Ramos (cell line): ENCODE measurements at regions not wholly inside any gene's neighbourhood (a gene's known extent, or its start where the extent isn't known, plus 50 kb on each side); places are given as distances from the start of the nearest gene placed in this dataset.

Experiments
- in situ Hi-C: fragments of 300-500 bp; cut with MboI; formaldehyde crosslinking; loops from one replicate; pipeline ENCODE4 v1.14.3; 2022; ENCODE audit warnings: low sequenced_read_pairs; ENCODE audit not compliant: unreplicated experiment

GRCh38 chr12:105933671-105934665, 204.8 kb downstream of the NUAK1 start:
- in situ Hi-C loops: no loop called here

- in situ Hi-C loops: no loop called here
Observed at GRCh38 chr12:105935106-105935505, 203.6 kb downstream of the NUAK1 start.

- in situ Hi-C loops: no loop called here
Observed at GRCh38 chr12:105935981-105936380, 202.8 kb downstream of the NUAK1 start.

GRCh38 chr12:105936496-105936895, 202.3 kb downstream of the NUAK1 start:
- in situ Hi-C loops: no loop called here

- in situ Hi-C loops: no loop called here
Observed at GRCh38 chr12:105937009-105937408, 201.7 kb downstream of the NUAK1 start.

GRCh38 chr12:105939181-105939721, 199.5 kb downstream of the NUAK1 start:
- in situ Hi-C loops: no loop called here

- in situ Hi-C loops: no loop called here
Observed at GRCh38 chr12:105942281-105942680, 196.5 kb downstream of the NUAK1 start.

GRCh38 chr12:105943525-105943924, 195.2 kb downstream of the NUAK1 start:
- in situ Hi-C loops: no loop called here

GRCh38 chr12:105944628-105945027, 194.1 kb downstream of the NUAK1 start:
- in situ Hi-C loops: no loop called here

- in situ Hi-C loops: no loop called here
Observed at GRCh38 chr12:105945880-105946279, 192.9 kb downstream of the NUAK1 start.

GRCh38 chr12:105946493-105946901, 192.3 kb downstream of the NUAK1 start:
- in situ Hi-C loops: no loop called here

GRCh38 chr12:105947906-105948305, 190.8 kb downstream of the NUAK1 start:
- in situ Hi-C loops: no loop called here

GRCh38 chr12:105948331-105948730, 190.4 kb downstream of the NUAK1 start:
- in situ Hi-C loops: no loop called here

GRCh38 chr12:105949391-105949790, 189.4 kb downstream of the NUAK1 start:
- in situ Hi-C loops: no loop called here

- in situ Hi-C loops: no loop called here
Observed at GRCh38 chr12:105951732-105952131, 187.0 kb downstream of the NUAK1 start.

- in situ Hi-C loops: no loop called here
Observed at GRCh38 chr12:105954951-105955931, 183.5 kb downstream of the NUAK1 start.

- in situ Hi-C loops: no loop called here
Observed at GRCh38 chr12:105955976-105956375, 182.8 kb downstream of the NUAK1 start.

- in situ Hi-C loops: no loop called here
Observed at GRCh38 chr12:105956662-105957457, 181.9 kb downstream of the NUAK1 start.

GRCh38 chr12:105960319-105961083, 178.3 kb downstream of the NUAK1 start:
- in situ Hi-C loops: no loop called here
